Stomach (tissue), 8 donors: ENCODE measurements at regions not wholly inside any gene's neighbourhood (a gene's known extent, or its start where the extent isn't known, plus 50 kb on each side); places are given as distances from the start of the nearest gene placed in this dataset.

Source experiments
- DNase-seq, 2 donors: peaks; one replicate each; pipeline versions ENCODE4 v3.0.0 to v3.0.0-alpha.2; 2013 to 2019
- H3K27ac ChIP-seq, 5 donors: fragments of 200-600 bp in 4 of 5; sonication (generic) in 4 of 5; one replicate each; pipeline ENCODE4 v1.5.1; 2013 to 2019; ENCODE audit warnings: mild to moderate bottlenecking in 1 of 5, moderate library complexity in 1 of 5
- H3K27me3 ChIP-seq, 3 donors: fragments of 200-600 bp; sonication (generic); one replicate each; pipeline ENCODE4 v1.5.1; 2017 to 2019; ENCODE audit warnings: mixed run types in 1 of 3
- H3K36me3 ChIP-seq, 4 donors: fragments of 200-600 bp; sonication (generic); 1 replicate in 3 of 4; 2 replicates in 1 of 4; pipeline ENCODE4 v1.5.1; 2016 to 2019
- H3K4me1 ChIP-seq, 4 donors: fragments of 200-600 bp; sonication (generic); one replicate each; pipeline ENCODE4 v1.5.1; 2016 to 2019
- H3K4me3 ChIP-seq, 4 donors: fragments of 200-600 bp; sonication (generic) in 3 of 4; one replicate each; pipeline ENCODE4 v1.5.1; 2016 to 2019; ENCODE audit warnings: mild to moderate bottlenecking in 1 of 4
- H3K9me3 ChIP-seq, 4 donors: fragments of 200-600 bp; sonication (generic); one replicate each; pipeline ENCODE4 v1.5.1; 2016 to 2019
- EP300 ChIP-seq: sonication (generic); formaldehyde crosslinking; IDR thresholded peaks from one replicate; pipeline ENCODE4 v1.6.1; 2017; ENCODE audit warnings: antibody characterized with exemption
- POLR2A ChIP-seq, 4 donors: fragments of 450-650 bp; IDR thresholded peaks; one replicate each; pipeline ENCODE4 v1.6.1; 2016; ENCODE audit warnings: antibody characterized with exemption in 4 of 4, control low read depth in 2 of 4, mild to moderate bottlenecking in 1 of 4, moderate library complexity in 1 of 4
- POLR2AphosphoS5 ChIP-seq, 3 donors: sonication (generic); formaldehyde crosslinking; IDR thresholded peaks; one replicate each; pipeline ENCODE4 v1.6.1; 2016; ENCODE audit warnings: antibody characterized with exemption in 3 of 3
- WGBS, 5 donors: extraction: QIAGEN DNeasy Blood & Tissue Kit in 3 of 5; methylation state at CpG; one replicate each; pipeline versions ENCODE4 v1.1.5 to v1.1.7; 2013 to 2018; 5-methylcytosine and 5-hydroxymethylcytosine counted together
- intact Hi-C: fragments of 100-400 bp; cut with DNase I; formaldehyde crosslinking; loops from one replicate; pipeline ENCODE4 v1.15.1; 2023; ENCODE audit warnings: low total_unique reads
- TF ChIP-seq, protein P1 (sequence below), 7 experiments: fragments of 450-650 bp in 4 of 7; fragments of 200-600 bp in 3 of 7; sonication (generic) in 3 of 7; IDR thresholded peaks; one replicate each; pipeline ENCODE4 v1.5.1; 2016 to 2019; ENCODE audit warnings: antibody characterized with exemption in 7 of 7, control low read depth in 2 of 7, mild to moderate bottlenecking in 1 of 7
- donor health status: healthy with polysubstance abuse.
- donor health status: Bipolar disorder and iron deficiency.
- donor health status: healthy.

DNA sequence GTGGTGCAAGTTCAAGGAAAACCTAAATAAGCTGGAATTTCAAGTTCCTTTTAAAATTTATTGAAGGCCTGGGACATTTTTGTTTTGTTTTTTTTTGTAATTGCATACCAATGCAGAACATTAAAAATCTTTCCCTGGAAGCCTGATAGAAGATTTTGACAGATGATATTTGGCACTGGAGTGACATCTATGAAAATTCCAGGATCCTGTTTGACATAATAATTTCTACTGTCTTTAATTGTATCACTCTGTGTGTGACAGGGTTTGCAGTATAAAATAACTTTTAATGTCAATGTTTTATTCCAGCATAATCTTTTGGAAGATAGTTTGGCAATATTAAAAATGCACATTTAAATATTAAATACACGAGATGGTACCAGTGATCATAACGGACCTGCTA is 514.2 kb upstream of the ACO1 start:
- 55 to 74% (median 68%) methylated on average over 2 of the region's 2 CpGs for WGBS, 5 donors
- intact Hi-C loops: no loop called here

DNA sequence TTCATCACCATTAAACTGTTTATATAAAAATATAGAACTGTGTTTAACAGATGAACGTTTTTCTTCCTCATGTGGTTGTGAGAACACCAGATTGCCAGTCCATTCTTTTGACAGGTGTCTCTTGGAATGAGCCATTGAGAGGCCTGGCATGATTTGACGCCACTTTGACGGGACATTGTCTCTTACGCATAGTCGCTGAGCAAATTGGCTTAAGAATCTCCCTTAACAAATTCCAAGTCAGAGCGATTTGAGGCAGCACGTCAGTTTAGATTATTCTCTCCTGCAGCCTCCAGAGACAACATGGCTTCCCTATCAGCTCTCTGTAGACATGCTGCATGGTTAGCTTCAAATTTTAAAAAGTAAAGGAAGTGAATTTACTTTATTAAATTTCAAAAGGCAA is 510.7 kb upstream of the ACO1 start:
- Histone ChIP-seq H3K27ac (no peak overlapping the region), H3K4me1 (no peaks in the 10 kb centered on the region), H3K36me3 (no peaks in the 10 kb centered on the region), H3K27me3 (peaks cover 0 to 3% (median 0%) of the 10 kb centered on the region in 3 donors), H3K4me3 (no peak overlapping the region), H3K9me3 (peaks cover 0 to 8% (median 4%) of the 10 kb centered on the region in 4 donors)
- 76 to 85% (median 82%) methylated on average over 7 of the region's 7 CpGs for WGBS, 5 donors
- DNase-seq: no peak
- intact Hi-C loops: no loop called here
- TF ChIP-seq EP300 (no peak), POLR2AphosphoS5 (IDR thresholded peaks at IDR 0.05) (no peak), POLR2A (IDR thresholded peaks at IDR 0.05) (no peak)
- TF ChIP-seq, protein P1, sequence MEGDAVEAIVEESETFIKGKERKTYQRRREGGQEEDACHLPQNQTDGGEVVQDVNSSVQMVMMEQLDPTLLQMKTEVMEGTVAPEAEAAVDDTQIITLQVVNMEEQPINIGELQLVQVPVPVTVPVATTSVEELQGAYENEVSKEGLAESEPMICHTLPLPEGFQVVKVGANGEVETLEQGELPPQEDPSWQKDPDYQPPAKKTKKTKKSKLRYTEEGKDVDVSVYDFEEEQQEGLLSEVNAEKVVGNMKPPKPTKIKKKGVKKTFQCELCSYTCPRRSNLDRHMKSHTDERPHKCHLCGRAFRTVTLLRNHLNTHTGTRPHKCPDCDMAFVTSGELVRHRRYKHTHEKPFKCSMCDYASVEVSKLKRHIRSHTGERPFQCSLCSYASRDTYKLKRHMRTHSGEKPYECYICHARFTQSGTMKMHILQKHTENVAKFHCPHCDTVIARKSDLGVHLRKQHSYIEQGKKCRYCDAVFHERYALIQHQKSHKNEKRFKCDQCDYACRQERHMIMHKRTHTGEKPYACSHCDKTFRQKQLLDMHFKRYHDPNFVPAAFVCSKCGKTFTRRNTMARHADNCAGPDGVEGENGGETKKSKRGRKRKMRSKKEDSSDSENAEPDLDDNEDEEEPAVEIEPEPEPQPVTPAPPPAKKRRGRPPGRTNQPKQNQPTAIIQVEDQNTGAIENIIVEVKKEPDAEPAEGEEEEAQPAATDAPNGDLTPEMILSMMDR (IDR thresholded peaks at IDR 0.05): no peak

More for the DNA sequence above, 514.2 kb upstream of the ACO1 start:
- Histone ChIP-seq H3K36me3 (no peaks in the 10 kb centered on the region), H3K9me3 (peaks cover 0 to 12% (median 5%) of the 10 kb centered on the region in 4 donors), H3K4me1 (no peaks in the 10 kb centered on the region), H3K4me3 (no peak overlapping the region), H3K27ac (no peak overlapping the region), H3K27me3 (peaks cover 0 to 3% (median 0%) of the 10 kb centered on the region in 3 donors)
- TF ChIP-seq POLR2AphosphoS5 (IDR thresholded peaks at IDR 0.05) (no peak), POLR2A (IDR thresholded peaks at IDR 0.05) (no peak), EP300 (no peak)
- TF ChIP-seq, protein P1 (IDR thresholded peaks at IDR 0.05): no peak
- DNase-seq: no peak

DNA sequence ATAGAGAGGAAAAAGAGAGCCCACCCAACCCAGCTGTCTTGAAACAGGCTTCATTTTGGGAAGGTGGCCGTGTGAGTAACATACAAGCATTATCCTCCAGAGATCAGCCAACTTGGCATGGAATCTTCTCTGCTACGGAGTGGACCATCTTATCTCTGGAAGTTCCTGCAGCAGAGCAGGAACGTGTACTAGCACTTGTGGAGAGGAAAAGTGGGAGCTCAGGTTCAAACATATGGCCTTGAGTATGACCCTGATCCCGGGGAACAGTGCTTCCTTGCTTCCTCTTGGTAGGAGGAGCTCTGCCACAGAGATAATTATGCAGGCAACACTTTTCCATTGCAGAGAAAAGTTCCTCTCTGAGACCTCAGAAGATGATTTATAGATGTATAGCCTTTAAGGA is 490.4 kb upstream of the ACO1 start:
- no peak overlapping the region for H3K27ac ChIP-seq
- no peak overlapping the region for H3K4me3 ChIP-seq
- no peak for DNase-seq
- no peak for TF ChIP-seq EP300
- no peak for TF ChIP-seq POLR2A (IDR thresholded peaks at IDR 0.05)
- TF ChIP-seq POLR2AphosphoS5 (IDR thresholded peaks at IDR 0.05): no peak
- TF ChIP-seq, protein P1 (IDR thresholded peaks at IDR 0.05): no peak
- peaks cover 0 to 1% (median under 1%) of the 10 kb centered on the region in 4 donors for H3K9me3 ChIP-seq
- intact Hi-C loops: no loop called here
- no peaks in the 10 kb centered on the region for H3K4me1 ChIP-seq
- H3K27me3 ChIP-seq: no peaks in the 10 kb centered on the region
- 41 to 61% (median 46%) methylated on average over 4 of the region's 4 CpGs for WGBS, 5 donors
- H3K36me3 ChIP-seq: no peaks in the 10 kb centered on the region

DNA sequence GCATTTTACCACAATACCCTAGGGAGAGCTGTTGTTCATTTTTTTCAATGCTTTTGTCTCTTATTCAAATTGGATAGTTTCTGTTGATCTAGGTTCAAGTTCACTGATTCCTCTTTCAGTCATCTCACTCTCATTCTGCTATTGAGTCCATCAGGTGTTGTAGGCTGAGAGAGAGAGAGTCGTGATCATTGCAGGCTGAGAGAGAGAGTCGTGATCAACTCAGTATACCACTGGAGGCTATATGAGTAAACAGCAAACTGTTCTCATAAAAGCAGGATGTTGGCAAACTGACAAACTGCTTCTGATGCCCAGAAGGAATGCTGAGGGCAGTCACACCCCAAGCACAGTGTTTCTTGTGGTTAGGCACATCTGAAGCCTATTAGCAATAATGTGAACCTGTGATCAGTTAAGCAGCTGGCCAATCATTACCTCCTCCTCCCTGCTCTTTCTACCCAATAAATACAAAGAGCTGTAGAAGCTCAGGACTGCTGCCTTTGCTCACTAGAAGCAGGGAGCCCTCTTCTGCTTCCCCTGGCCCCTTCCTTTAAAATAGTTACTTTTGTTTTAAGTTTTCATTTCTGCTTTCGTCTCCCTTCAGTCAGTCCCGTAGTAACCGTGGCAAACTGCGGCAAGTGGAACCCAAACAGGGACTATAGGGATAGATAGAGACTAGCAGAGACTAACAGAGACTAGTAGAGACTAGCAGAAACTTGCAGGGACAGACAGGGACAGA is 476.1 kb upstream of the ACO1 start:
- H3K27me3 ChIP-seq: no peaks in the 10 kb centered on the region

More for the DNA sequence above, 476.1 kb upstream of the ACO1 start:
- Histone ChIP-seq H3K36me3 (no peaks in the 10 kb centered on the region), H3K4me1 (no peaks in the 10 kb centered on the region), H3K9me3 (no peaks in the 10 kb centered on the region), H3K4me3 (no peak overlapping the region), H3K27ac (no peak overlapping the region)
- TF ChIP-seq POLR2AphosphoS5 (IDR thresholded peaks at IDR 0.05) (no peak), EP300 (no peak), POLR2A (IDR thresholded peaks at IDR 0.05) (no peak)
- TF ChIP-seq, protein P1 (IDR thresholded peaks at IDR 0.05): no peak
- intact Hi-C loops: no loop called here
- 78 to 87% (median 83%) methylated on average over 6 of the region's 6 CpGs for WGBS, 5 donors
- no peak for DNase-seq
